ENCODE measurements at regions not wholly inside any gene's neighbourhood (a gene's known extent, or its start where the extent isn't known, plus 50 kb on each side); places are given as distances from the start of the nearest gene placed in this dataset.

DNA sequence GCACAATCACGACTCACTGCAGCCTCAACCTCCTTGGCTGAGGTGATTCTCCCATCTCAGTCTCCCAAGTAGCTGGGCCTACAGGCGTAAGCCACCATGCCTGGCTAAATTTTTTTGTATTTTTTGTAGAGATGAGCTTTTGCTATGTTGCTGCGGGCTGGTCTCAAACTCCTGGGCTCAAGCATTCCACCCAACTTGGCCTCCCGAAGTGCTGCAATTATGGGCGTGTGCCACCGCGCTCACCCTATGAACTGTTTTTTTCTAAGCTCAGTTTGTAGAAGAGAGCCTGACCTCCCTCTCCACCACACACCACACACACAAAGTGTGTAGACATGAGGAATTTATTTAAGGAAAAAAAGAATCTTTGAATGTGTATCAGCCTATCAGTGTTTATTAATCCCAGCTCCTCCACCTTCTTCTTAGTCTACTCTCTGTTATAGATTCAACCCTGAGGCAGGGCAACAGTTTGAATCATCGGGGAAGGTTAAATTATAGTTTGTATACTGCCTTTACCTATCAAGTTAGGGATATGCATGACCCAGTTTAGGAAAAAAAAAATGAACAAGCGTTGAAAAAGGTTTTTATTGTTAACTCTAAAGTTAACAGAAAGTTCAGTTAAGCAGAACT, 74.1 kb downstream of the PLEKHG1 start:
- Histone ChIP-seq H3K36me3 (ENCODE audit: control insufficient read depth, insufficient read depth, low read length) (peaks cover 2% of the 10 kb centered on the region), H3K4me3 (ENCODE audit: low read depth, low read length) (no peak overlapping the region), H3K27me3 (ENCODE audit: control insufficient read depth, insufficient read depth, low read length) (no peaks in the 10 kb centered on the region)
- DNase-seq (ENCODE audit: low read depth): no peak
- TF ChIP-seq, protein P1, sequence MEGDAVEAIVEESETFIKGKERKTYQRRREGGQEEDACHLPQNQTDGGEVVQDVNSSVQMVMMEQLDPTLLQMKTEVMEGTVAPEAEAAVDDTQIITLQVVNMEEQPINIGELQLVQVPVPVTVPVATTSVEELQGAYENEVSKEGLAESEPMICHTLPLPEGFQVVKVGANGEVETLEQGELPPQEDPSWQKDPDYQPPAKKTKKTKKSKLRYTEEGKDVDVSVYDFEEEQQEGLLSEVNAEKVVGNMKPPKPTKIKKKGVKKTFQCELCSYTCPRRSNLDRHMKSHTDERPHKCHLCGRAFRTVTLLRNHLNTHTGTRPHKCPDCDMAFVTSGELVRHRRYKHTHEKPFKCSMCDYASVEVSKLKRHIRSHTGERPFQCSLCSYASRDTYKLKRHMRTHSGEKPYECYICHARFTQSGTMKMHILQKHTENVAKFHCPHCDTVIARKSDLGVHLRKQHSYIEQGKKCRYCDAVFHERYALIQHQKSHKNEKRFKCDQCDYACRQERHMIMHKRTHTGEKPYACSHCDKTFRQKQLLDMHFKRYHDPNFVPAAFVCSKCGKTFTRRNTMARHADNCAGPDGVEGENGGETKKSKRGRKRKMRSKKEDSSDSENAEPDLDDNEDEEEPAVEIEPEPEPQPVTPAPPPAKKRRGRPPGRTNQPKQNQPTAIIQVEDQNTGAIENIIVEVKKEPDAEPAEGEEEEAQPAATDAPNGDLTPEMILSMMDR (IDR thresholded peaks at IDR 0.05; ENCODE audit: insufficient read depth, low read length, poor library complexity, severe bottlenecking): no peak

DNA sequence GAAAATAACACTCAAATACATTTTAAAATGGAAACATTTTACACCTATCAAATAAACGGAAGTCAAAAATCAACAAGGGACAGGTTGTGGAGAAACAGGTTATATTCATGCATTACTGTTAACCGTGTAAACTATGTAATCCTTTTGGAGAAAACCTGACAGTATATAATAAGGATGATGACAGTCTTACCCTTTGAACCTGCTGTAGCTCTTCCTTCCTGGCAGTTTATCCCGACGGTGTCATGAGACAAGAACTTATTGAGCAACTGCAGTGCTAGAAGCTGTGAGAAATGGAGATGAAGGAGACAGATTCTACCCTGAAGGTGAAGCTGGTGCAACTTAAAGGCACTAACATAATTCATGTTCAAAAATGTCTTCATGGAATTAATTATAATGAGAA, 76.7 kb downstream of the PLEKHG1 start:
- no peak for DNase-seq (ENCODE audit: low read depth)
- Histone ChIP-seq H3K36me3 (ENCODE audit: control insufficient read depth, insufficient read depth, low read length) (peaks cover 2% of the 10 kb centered on the region), H3K27me3 (ENCODE audit: control insufficient read depth, insufficient read depth, low read length) (no peaks in the 10 kb centered on the region), H3K4me3 (ENCODE audit: low read depth, low read length) (no peak overlapping the region)
- TF ChIP-seq, protein P1 (IDR thresholded peaks at IDR 0.05; ENCODE audit: insufficient read depth, low read length, poor library complexity, severe bottlenecking): no peak

DNA sequence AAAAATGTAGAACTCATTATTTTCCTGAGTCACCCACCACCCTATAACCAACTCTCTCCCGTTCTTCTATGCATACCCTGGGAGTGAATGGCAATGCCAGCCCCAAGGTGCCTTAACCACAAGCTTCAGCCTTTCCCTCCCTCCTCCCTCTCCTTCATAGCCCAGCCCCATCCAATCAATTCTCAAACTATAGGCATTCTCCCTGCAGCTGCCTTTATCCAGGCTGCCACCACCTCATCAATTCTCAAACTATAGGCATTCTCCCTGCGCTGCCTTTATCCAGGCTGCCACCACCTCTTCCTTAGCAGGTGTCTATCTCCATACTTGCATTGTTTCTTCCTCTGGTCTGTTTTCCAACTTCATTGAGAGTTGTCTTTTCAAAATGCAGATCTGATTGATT, 77.1 kb downstream of the PLEKHG1 start:
- DNase-seq (ENCODE audit: low read depth): no peak
- Histone ChIP-seq H3K36me3 (ENCODE audit: control insufficient read depth, insufficient read depth, low read length) (peaks cover 2% of the 10 kb centered on the region), H3K4me3 (ENCODE audit: low read depth, low read length) (no peak overlapping the region), H3K27me3 (ENCODE audit: control insufficient read depth, insufficient read depth, low read length) (no peaks in the 10 kb centered on the region)
- TF ChIP-seq, protein P1 (IDR thresholded peaks at IDR 0.05; ENCODE audit: insufficient read depth, low read length, poor library complexity, severe bottlenecking): no peak

DNA sequence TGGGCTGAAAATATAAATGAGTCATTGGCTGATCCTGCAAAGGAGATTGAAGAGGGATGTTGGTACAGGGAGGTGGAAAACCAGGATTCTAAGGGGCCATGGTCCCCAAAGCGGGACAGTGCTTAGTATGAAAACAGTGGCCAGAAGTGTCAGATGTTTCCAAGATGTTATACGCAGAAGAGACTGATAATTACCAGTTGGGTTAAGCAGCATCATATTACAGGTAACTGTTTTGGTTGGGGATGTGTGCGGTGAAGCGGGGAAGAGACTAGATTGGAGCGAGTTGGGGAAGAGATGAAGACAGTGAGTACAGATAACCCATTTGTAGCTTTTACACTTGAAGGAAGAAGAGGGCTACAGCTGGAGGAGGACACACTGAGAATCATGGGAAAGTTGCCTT, 80.8 kb downstream of the PLEKHG1 start:
- TF ChIP-seq, protein P1 (IDR thresholded peaks at IDR 0.05; ENCODE audit: insufficient read depth, low read length, poor library complexity, severe bottlenecking): no peak
- no peak overlapping the region for H3K4me3 ChIP-seq (ENCODE audit: low read depth, low read length)
- peaks cover 2% of the 10 kb centered on the region for H3K36me3 ChIP-seq (ENCODE audit: control insufficient read depth, insufficient read depth, low read length)
- H3K27me3 ChIP-seq (ENCODE audit: control insufficient read depth, insufficient read depth, low read length): no peaks in the 10 kb centered on the region
- no peak for DNase-seq (ENCODE audit: low read depth)

DNA sequence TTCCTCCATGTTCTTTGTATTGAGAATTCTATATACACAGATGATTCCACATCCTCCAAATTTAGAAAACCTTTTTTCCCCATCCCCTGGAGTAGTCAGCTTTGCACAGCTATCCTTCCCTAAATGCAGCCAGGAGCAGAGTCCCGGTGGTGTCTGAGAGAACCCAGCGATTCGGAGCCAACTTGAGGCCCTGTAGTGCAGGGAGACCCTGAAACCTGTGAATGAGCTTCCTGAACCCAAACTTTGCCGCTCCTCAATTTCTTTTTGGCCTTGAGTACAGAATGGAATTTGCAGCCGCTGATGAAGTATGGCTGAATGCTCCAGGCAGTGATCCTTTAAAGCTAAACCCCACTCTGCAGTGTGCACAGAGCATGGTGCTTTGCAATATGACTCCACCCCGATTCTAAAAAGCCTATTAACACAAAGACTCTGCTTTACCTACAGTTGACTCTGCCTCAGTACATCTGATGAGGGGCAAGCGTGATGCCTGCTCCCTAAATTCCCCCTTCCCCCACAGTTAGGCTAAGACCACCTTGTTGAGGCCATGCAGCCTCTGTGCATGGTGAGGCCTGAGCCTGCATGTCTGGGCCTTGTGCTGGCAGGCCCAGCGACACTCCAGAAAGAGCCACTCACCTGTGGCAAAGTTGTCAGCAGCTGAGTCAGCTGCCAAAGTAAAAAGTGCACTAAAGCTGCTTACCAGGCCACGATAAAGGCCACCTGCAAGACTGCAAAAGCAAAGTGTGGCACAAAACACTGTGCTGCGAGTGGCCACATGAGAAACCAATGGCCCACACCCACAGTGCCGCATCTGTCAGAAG, 82.1 kb downstream of the PLEKHG1 start:
- DNase-seq (ENCODE audit: low read depth): no peak
- no peak overlapping the region for H3K4me3 ChIP-seq (ENCODE audit: low read depth, low read length)
- TF ChIP-seq, protein P1 (IDR thresholded peaks at IDR 0.05; ENCODE audit: insufficient read depth, low read length, poor library complexity, severe bottlenecking): no peak
- no peaks in the 10 kb centered on the region for H3K27me3 ChIP-seq (ENCODE audit: control insufficient read depth, insufficient read depth, low read length)
- H3K36me3 ChIP-seq (ENCODE audit: control insufficient read depth, insufficient read depth, low read length): peaks cover 2% of the 10 kb centered on the region

Data from kidney epithelial cell (primary cell).